Cardiac fibroblast (primary cell): ENCODE measurements at regions not wholly inside any gene's neighbourhood (a gene's known extent, or its start where the extent isn't known, plus 50 kb on each side); places are given as distances from the start of the nearest gene placed in this dataset.

Experiments used
- DNase-seq, 2 donors: peaks; one replicate each; pipeline versions ENCODE4 v3.0.0 to v3.0.0-alpha.2; 2010; ENCODE audit warnings: low read depth in 2 of 2
- H3K4me3 ChIP-seq, 2 donors: replicated peaks in 1 of 2; 1 replicate in 1 of 2; 2 replicates in 1 of 2; pipeline ENCODE4 v1.5.1; 2011; ENCODE audit warnings: low read depth in 2 of 2, low read length in 2 of 2, mild to moderate bottlenecking in 2 of 2, moderate library complexity in 1 of 2
- TF ChIP-seq, protein P1 (sequence below): IDR thresholded peaks from one replicate; pipeline ENCODE4 v1.5.1; 2011; ENCODE audit warnings: low read depth, mild to moderate bottlenecking, low read length, inconsistent platforms

DNA sequence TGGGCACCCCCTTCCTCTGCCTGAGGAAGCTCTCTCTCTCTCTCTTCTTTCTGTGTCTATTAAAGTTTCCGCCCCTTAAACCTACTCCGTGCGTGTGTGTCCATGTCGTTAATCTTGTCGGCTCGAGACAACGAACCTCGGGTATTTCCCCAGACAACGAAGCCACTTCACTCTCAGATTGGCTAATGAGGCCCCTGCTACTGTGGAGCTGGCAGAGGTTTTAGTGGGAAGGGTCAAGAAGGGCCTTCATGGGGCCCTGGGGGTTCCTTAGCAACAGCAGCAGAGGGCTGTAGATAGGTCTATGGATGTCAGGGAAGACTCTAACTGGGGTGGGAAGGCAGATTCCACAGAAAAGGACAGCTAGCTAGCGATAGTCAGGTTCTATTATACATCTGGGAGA lies 239.8 kb upstream of the RAB4A start:
- DNase-seq = no peak
- no peak overlapping the region for H3K4me3 ChIP-seq
- TF ChIP-seq, protein P1, sequence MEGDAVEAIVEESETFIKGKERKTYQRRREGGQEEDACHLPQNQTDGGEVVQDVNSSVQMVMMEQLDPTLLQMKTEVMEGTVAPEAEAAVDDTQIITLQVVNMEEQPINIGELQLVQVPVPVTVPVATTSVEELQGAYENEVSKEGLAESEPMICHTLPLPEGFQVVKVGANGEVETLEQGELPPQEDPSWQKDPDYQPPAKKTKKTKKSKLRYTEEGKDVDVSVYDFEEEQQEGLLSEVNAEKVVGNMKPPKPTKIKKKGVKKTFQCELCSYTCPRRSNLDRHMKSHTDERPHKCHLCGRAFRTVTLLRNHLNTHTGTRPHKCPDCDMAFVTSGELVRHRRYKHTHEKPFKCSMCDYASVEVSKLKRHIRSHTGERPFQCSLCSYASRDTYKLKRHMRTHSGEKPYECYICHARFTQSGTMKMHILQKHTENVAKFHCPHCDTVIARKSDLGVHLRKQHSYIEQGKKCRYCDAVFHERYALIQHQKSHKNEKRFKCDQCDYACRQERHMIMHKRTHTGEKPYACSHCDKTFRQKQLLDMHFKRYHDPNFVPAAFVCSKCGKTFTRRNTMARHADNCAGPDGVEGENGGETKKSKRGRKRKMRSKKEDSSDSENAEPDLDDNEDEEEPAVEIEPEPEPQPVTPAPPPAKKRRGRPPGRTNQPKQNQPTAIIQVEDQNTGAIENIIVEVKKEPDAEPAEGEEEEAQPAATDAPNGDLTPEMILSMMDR = no peak

DNA sequence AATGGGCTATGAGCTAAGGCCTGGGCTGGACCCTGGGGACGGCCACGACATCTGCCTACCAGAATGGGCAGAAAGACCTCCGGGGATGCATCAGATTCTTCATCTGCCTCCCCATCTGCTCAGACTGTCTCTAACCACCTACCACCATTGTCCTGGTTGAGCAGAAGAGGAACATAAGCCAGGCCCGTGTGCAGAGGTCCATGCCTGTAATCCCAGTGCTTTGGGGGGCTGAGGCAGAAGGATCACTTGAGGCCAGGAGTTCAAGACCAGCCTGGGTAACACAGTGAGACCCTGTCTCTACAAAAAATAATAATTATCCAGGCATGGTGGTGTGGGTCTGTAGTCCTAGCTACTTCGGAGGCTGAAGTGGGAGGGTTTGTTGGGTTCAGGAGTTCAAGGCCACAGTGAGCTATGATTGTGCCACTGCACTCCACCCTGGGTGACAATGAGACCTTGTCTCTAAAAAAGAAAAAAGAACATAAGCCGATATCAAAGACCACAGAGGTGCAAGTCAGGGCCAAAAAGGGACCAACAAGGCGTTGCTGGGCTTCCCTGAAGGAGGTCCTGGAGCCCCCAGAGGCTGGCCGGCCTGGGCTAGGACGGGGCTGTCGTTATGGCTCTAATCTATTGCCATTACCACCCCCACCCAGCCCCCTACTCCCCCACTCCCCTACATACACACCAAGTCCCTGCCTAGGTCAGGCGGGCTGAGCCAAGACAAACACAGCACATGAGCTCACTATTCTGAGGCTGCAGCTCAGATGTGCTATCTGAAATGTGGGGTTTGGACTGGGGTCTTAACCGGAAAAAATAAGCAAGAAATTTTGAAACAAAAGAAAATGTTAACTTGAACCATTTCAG lies 239.2 kb upstream of the RAB4A start:
- no peak for DNase-seq
- H3K4me3 ChIP-seq = no peak overlapping the region
- TF ChIP-seq, protein P1 = no peak

DNA sequence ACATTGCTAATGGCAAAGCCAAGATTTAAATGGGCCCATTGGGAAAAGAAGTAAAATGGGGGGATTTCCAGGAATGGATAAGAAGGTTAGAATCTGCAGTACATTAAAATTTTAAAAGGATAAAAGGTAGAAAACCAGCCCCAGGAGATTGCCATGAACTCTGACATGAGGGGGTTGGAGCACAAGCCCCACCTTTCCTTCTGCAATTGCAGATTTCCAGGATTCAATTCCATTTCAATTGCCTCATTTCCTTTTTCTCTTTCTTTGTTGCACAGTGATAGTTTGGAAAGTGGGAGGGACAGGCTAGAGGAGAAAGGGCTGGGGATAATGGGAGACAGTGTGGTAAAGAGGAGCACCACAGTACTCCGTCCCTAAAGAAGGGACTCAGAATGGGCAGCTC lies 238.5 kb upstream of the RAB4A start:
- peak; percentile 19 to 60 for DNase-seq
- H3K4me3 ChIP-seq = no peak overlapping the region
- TF ChIP-seq, protein P1 = no peak

DNA sequence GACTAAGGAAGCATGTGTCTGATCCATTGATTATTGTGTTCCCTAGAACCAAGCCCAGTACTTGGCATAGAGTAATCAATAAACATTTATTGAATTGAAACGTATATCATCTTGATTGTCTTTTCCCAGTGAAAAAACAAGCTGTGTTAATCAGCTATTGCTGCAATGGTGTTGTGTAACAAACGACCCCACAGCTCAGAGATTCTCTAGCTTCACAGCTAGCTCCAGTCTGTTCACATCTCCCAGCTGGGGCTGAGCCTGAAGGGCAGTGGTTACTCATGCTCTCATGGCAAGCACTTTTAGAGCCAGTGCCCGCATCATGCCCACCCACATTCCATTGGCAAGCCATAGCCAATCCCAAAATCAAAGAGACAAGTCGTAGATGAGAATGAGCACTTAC lies 237.4 kb upstream of the RAB4A start:
- H3K4me3 ChIP-seq = no peak overlapping the region
- no peak for DNase-seq
- TF ChIP-seq, protein P1 = no peak

DNA sequence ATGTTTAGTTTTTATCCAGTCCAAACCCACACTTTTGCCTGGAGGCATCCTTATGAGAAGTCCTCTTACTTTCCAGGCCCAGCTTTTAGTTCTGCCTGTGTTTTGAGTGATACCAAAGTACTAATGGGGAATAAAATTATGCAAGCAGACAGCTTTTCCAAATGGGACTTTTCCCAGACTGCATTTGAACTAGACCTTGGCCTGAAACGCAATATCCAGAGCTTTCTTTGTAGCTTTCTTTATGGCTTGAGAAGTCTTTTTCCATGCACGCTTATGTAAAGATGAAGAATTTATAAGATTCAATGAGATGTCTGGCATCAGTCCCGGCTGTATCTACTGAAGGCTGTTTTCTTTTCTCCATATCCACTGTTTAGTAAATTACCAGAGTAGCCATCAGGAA lies 236.6 kb upstream of the RAB4A start:
- TF ChIP-seq, protein P1 = no peak
- no peak overlapping the region for H3K4me3 ChIP-seq
- DNase-seq = no peak

DNA sequence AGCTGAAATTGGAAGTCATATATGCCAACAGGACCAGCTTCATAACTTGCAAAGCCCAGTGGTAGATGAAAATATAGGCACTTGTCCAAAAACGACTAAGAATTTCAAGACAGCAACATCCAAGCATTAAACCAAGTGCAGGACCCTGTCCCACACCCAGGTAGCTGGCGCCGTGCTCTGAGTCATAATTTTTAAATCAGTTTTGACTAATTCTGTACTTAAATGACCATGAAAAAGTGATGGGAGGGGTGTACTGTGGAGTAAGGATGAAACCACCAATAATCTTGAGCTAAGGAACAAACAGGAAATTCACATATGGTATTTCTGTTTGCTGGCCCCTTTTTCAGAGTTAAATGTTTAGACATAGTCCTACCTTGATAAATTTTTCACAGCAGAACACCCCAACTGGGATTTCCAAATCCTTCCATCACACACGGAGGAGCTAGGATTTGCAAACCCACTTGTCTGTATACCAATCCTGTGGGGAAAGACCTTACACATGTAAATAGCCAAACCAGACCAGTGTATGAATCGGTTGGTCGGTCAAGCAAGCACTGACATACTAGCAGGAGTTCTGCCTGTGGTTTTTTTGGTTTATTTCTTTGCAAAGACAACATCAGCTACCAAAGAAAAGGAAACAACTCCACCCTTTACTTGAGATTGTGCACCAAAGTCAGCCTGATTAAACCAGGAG lies 235.7 kb upstream of the RAB4A start:
- no peak for DNase-seq
- H3K4me3 ChIP-seq = no peak overlapping the region

More for the DNA sequence above, 235.7 kb upstream of the RAB4A start:
- TF ChIP-seq, protein P1 = no peak
